Glomerular endothelial cell (primary cell): ENCODE measurements at regions not wholly inside any gene's neighbourhood (a gene's known extent, or its start where the extent isn't known, plus 50 kb on each side); places are given as distances from the start of the nearest gene placed in this dataset.
"Not testable (repeated sequence)": the region's sequence is repeated elsewhere in the genome, so short reads cannot be mapped to it uniquely, and the experiment has no call there.

Experiments used
- DNase-seq: peaks from one replicate; pipeline ENCODE4 v3.0.0-alpha.2; 2011; ENCODE audit warnings: low read depth, low spot score; ENCODE audit errors: extremely low read depth

GRCh38 chr15:31177951-31178350, 76.4 kb upstream of the TRPM1 start:
- DNase-seq, result no peak

- DNase-seq, result no peak
Measured at GRCh38 chr15:31178705-31179104, 77.2 kb upstream of the TRPM1 start.

DNA sequence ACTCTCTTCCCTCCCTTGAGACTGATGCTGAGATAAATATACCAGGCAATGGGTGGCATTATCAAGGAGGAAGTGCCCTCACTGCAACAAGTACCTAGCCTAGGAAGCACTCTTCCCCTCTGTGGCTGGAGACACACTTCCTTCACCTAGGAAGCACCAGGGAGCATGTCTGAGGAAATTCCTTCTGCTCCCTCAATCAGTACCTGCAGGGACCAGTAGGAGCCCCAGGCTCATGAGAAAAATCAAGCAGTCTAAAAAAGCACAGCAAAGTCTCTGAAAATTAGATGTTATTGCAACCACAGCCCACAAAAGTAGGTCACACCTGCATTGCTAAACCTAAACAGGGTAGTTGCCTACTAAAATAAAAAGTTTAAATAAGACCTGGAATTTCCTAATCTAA, 78.2 kb upstream of the TRPM1 start:
- no peak for DNase-seq

- no peak for DNase-seq
Measured at GRCh38 chr15:31193291-31193690, 91.8 kb upstream of the TRPM1 start.

DNA sequence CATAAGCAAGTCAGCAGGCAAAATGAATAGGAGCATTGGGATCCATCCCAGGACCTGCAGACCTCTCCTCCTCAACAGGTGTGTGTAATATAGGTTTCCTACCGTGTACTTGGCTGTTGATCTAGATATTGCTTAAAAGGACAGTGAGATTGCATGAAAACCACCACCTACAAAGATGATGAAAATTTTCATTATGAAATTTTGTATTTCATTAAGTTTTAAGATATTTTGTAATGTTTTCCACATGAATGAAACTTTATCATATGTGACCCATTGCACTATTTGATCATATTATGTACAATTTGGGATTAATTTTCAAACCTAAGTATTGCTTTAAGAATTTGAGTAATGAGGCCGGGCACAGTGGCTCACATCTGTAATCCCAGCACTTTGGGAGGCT, 94.3 kb upstream of the TRPM1 start:
- DNase-seq, result no peak

DNA sequence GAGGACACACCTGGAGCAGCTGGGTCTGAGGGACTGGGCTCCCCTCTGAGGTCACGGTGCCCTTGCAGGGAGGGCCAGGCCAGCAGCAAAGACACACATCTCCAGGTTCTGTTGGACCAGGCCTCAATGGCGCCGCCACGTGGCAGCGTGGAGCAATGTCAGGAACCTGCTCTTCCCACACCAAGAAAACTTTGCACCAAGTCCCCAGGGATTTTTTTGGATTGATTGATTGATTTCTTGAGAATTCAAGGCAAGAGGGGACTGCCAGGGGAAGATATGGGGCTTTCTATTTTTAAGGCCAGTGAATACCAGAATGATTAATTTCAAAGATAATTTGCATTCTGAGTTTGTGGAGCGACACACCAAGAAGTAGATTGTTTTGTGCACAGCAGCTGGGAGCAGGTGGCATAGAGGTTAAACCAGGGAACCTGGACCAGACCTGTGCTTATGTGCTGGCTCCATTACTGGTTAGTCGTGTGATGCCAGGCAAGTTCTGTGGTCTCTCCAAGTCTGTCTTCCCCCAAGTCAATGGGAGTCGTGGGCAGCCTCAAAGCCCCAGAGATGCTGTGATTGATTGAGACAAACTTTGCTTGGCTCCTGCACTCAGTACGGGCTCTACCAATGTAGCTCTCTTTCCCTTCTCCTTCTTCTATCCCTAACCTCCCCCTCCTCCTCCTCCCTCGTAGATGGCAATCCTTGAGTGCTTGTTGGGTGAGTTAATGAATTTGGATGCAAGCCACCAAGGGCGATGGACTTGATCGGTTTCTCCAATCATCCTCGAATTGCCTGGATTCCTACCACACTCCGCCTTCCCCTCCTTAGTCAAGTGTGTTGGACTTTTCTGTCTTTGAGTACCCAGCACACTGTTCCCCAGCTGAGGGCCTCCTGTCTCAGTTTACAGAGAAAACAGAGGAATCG, 96.2 kb upstream of the TRPM1 start:
- DNase-seq, result no peak

- DNase-seq, result no peak
Measured at GRCh38 chr15:31200735-31201151, 99.2 kb upstream of the TRPM1 start.

- no peak for DNase-seq
Measured at GRCh38 chr15:31202953-31203352, 101.4 kb upstream of the TRPM1 start.

- DNase-seq, result no peak
Measured at GRCh38 chr15:31203999-31204398, 102.5 kb upstream of the TRPM1 start.

DNA sequence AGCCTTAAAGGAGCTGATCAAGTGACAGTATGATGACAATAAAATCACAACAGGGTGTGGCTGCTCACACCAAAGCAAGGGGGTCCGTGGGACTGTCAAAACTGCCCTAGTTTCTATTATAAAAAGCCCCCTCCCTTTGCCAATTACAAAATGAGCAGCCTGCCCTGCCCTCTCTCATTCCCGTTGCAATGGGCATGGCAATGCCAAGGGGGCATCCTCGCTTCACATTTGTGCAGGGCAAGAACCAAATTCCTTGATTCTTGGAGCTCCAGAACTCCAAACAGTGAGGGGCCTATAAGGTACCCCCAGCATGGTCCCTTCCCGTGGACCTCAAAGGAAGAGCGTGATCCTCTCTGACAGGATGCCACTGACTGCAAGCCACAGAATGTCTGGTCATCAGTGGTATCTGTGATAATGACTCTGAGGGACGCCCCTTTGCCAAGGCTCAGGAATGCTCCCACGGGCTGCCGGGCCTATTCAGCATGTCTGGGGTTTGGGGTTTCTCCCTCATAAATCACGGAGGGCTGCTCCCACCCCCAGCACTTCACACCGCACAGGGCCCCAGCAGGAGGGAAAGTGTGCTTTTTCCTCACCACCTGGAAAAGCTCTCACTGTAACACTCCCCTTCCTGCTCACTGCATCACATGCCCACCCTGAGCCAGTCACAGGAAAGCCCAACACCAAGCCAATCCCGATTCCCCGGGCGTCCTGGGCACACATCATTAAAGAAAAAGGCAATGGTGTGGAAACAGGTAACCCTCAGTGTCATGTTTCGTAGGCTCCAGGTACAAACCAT, 105.1 kb upstream of the TRPM1 start:
- no peak for DNase-seq

- no peak for DNase-seq
Measured at GRCh38 chr15:31207246-31207645, 105.7 kb upstream of the TRPM1 start.

DNA sequence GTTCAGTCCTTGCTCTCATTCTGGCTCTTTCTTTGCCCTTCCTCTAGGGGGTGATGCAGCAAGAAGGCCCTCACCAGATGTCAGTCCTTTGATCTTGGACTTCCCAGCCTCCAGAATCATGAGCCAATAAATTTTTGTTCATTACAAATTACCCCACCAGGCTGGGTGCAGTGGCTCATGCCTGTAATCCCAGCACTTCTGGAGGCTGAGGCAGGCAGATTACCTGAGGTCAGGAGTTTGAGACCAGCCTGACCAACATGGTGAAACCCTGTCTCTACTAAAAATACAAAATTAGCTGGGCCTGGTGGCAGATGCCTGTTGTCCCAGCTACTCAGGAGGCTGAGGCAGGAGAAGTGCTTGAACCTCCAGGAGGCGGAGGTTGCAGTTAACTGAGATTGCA, 106.3 kb upstream of the TRPM1 start:
- not testable (repeated sequence) for DNase-seq

- DNase-seq, result no peak
Measured at GRCh38 chr15:31208817-31209216, 107.3 kb upstream of the TRPM1 start.

GRCh38 chr15:31211353-31211752, 109.8 kb upstream of the TRPM1 start:
- DNase-seq, result no peak

DNA sequence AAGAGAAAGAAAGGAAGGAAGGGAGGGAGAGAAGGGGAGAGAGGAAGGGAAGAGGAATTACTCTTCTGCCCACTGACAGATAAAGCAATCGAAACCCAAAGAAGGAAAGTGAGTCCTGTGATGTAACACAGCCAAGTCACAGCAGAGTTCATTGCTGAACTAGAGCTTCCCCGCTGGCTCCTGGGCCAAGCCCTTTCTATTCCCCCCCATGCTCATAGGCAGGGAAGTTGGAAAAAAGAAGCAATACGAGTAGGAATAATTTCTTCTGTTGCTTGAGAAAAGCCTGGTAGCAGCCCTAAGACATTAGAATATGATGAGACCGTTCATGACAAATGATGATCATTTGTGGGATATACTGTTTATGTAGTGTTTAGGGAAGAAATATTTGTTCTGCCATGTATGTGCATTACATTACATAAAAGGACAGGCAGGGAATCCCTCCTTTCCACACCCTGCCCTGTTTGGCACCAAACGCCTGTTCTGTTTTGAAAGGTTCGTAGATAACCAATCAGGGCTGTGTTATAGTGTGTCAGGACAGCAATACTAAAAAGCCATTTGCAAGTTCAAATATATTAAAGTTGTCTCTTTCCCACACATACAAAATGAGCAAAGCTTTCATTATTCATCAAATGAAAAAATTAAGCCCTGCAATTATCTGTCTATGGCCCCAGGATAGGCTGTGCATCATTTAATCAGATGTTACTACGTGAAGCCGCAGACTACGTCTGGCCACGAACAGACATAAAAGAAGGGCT, 111.0 kb upstream of the TRPM1 start:
- no peak for DNase-seq

- DNase-seq, result no peak
Measured at GRCh38 chr15:31214158-31214863, 112.3 kb upstream of the KLF13 start.

GRCh38 chr15:31214864-31215489, 111.7 kb upstream of the KLF13 start:
- no peak for DNase-seq

- DNase-seq, result no peak
Measured at GRCh38 chr15:31215490-31216214, 111.0 kb upstream of the KLF13 start.

DNA sequence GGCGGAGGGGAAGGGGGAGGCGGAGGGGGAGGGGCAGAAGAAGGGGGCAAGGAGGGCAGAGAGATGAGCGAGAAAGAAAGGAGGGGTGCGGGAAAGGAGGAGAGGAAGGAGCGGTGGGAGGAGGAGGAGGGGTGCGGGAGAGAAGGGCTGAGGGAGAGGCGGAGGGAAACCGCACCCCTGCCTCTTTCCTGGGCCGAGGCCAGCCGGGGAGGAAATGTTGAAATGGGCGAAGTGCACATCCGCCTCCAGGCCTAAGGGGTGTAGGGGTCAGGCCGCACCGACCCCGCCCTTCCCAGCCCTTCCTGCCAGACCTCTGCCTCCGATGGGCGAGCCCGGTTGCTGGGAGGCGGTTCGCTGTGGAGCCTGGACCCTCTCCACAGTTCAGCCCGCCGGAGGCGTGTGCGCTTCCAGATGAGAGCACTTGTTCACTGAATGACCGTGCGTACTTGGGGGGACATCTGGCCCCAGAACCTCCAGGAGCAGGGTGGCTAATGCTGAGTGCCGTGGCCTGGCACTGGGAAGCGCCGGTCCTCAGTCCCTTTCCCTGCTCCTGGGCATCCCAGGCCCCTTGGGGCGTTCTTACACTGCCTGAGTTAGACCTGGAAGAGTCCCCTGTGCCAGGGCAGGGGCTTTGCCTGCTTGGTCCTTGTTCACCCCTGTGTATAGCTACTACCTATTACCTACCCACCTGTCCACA, 110.3 kb upstream of the KLF13 start:
- no peak for DNase-seq
